IMR-90 (cell line): ENCODE measurements at regions not wholly inside any gene's neighbourhood (a gene's known extent, or its start where the extent isn't known, plus 50 kb on each side); places are given as distances from the start of the nearest gene placed in this dataset.

Source experiments
- ATAC-seq: fragments of 200-7000 bp; cut with Tn5 transposase; 2 replicates; pipeline ENCODE4 v1.9.1; 2020; ENCODE audit warnings: low read depth, mild to moderate bottlenecking, moderate library complexity
- BruUV-seq: library from RNA; stranded (reverse); fragments of 400-500 nt; replicated peaks from 2 replicates; lab custom pipeline; 2021; lab: Mats Ljungman, UMichigan
- CTCF ChIA-PET: fragments of 300-600 bp; formaldehyde crosslinking; extraction: SDS; loops from one replicate; lab custom pipeline; 2021; ENCODE audit warnings: antibody characterized with exemption; lab: Yijun Ruan, JAX
- POLR2A ChIA-PET: fragments of 300-600 bp; sonication (Branson Sonifier 250); formaldehyde crosslinking; loops from one replicate; lab custom pipeline; 2022; ENCODE audit warnings: antibody characterized with exemption; ENCODE audit not compliant: unreplicated experiment; lab: Charles Lee
- DNase-seq: peaks from one replicate; pipeline ENCODE4 v3.0.0; 2013
- H2AFZ ChIP-seq: replicated peaks from 2 replicates; pipeline ENCODE3; 2013; ENCODE audit warnings: low read length, mild to moderate bottlenecking; ENCODE audit not compliant: poor library complexity
- H2AK5ac ChIP-seq: 2 replicates; pipeline ENCODE4 v1.6.1; 2013; ENCODE audit warnings: low read depth, low read length, inconsistent platforms
- H2AK9ac ChIP-seq: replicated peaks from 2 replicates; pipeline ENCODE3; 2013; ENCODE audit warnings: mild to moderate bottlenecking, low read depth, low read length, moderate library complexity; ENCODE audit not compliant: poor library complexity
- H2BK120ac ChIP-seq: 2 replicates; pipeline ENCODE4 v1.6.1; 2013; ENCODE audit warnings: low read depth, low read length, inconsistent platforms
- H2BK15ac ChIP-seq: 3 replicates; pipeline ENCODE4 v1.6.1; 2013; ENCODE audit warnings: low read depth, low read length, inconsistent platforms
- H2BK20ac ChIP-seq: 2 replicates; pipeline ENCODE4 v1.6.1; 2013; ENCODE audit warnings: low read depth, mild to moderate bottlenecking, inconsistent platforms, low read length, moderate library complexity
- H2BK5ac ChIP-seq: 2 replicates; pipeline ENCODE4 v1.6.1; 2013; ENCODE audit warnings: mild to moderate bottlenecking, low read depth, low read length, inconsistent platforms; ENCODE audit not compliant: poor library complexity, severe bottlenecking
- H3K14ac ChIP-seq: replicated peaks from 2 replicates; pipeline ENCODE4 v1.6.1; 2013; ENCODE audit warnings: low read depth, low read length, inconsistent platforms
- H3K18ac ChIP-seq: 2 replicates; pipeline ENCODE4 v1.6.1; 2013; ENCODE audit warnings: low read depth, low read length, control low read depth
- H3K23ac ChIP-seq: 2 replicates; pipeline ENCODE4 v1.6.1; 2013; ENCODE audit warnings: low read depth, low read length, inconsistent platforms
- H3K27ac ChIP-seq: 2 replicates; pipeline ENCODE4 v1.5.1; 2013; ENCODE audit warnings: mild to moderate bottlenecking, control low read depth, low read length; ENCODE audit not compliant: insufficient read depth
- H3K27me3 ChIP-seq: 2 replicates; pipeline ENCODE4 v1.6.1; 2013; ENCODE audit warnings: low read length; ENCODE audit not compliant: control insufficient read depth, insufficient read depth
- H3K36me3 ChIP-seq: 2 replicates; pipeline ENCODE4 v1.6.1; 2013; ENCODE audit warnings: low read length, mixed read lengths; ENCODE audit not compliant: control insufficient read depth, insufficient read depth
- H3K4ac ChIP-seq: 2 replicates; pipeline ENCODE4 v1.6.1; 2013; ENCODE audit warnings: low read depth, low read length, inconsistent platforms
- H3K4me1 ChIP-seq: 2 replicates; pipeline ENCODE4 v1.6.1; 2013; ENCODE audit warnings: low read length, mixed read lengths; ENCODE audit not compliant: control insufficient read depth, insufficient read depth
- H3K4me2 ChIP-seq: 2 replicates; pipeline ENCODE4 v1.6.1; 2013; ENCODE audit warnings: low read depth, mild to moderate bottlenecking, control low read depth, low read length, moderate library complexity
- H3K4me3 ChIP-seq: 2 replicates; pipeline ENCODE4 v1.5.1; 2013; ENCODE audit warnings: low read depth, mild to moderate bottlenecking, control low read depth, low read length, moderate library complexity; ENCODE audit not compliant: insufficient read depth
- H3K56ac ChIP-seq: 2 replicates; pipeline ENCODE4 v1.6.1; 2013; ENCODE audit warnings: low read length, inconsistent platforms; ENCODE audit not compliant: insufficient read depth; ENCODE audit errors: extremely low read depth
- H3K79me1 ChIP-seq, 2 experiments: 2 replicates each; pipeline ENCODE4 v1.6.1; 2013; ENCODE audit warnings: low read length in 2 of 2, inconsistent platforms in 1 of 2, low read depth in 1 of 2
- H3K9ac ChIP-seq: 2 replicates; pipeline ENCODE4 v1.6.1; 2013; ENCODE audit warnings: low read depth, low read length, control low read depth
- H3K9me1 ChIP-seq: 2 replicates; pipeline ENCODE4 v1.6.1; 2013; ENCODE audit warnings: low read length, inconsistent platforms; ENCODE audit not compliant: insufficient read depth
- H3K9me3 ChIP-seq: 2 replicates; pipeline ENCODE4 v1.6.1; 2013; ENCODE audit warnings: low read length; ENCODE audit not compliant: control insufficient read depth, insufficient read depth
- H4K20me1 ChIP-seq: 2 replicates; pipeline ENCODE4 v1.6.1; 2013; ENCODE audit warnings: low read length, inconsistent platforms; ENCODE audit not compliant: insufficient read depth
- H4K5ac ChIP-seq: 2 replicates; pipeline ENCODE4 v1.6.1; 2013; ENCODE audit warnings: mild to moderate bottlenecking, low read depth, low read length, control low read depth
- H4K8ac ChIP-seq, 2 experiments: 2 replicates each; pipeline ENCODE4 v1.6.1; 2013; ENCODE audit warnings: low read depth in 2 of 2, low read length in 2 of 2, control low read depth in 1 of 2, inconsistent platforms in 1 of 2
- H4K91ac ChIP-seq: 2 replicates; pipeline ENCODE4 v1.6.1; 2013; ENCODE audit warnings: low read depth, low read length, inconsistent platforms; ENCODE audit not compliant: insufficient read depth
- BHLHE40 ChIP-seq: fragments of 150-350 bp; IDR thresholded peaks from 2 replicates; pipeline ENCODE4 v1.6.1; 2016; ENCODE audit warnings: mild to moderate bottlenecking, low read depth, low read length
- CEBPB ChIP-seq: IDR thresholded peaks from 2 replicates; pipeline ENCODE4 v1.6.1; 2012; ENCODE audit warnings: low read depth, low read length, improper control_type of control experiment
- MAZ ChIP-seq: IDR thresholded peaks from 2 replicates; pipeline ENCODE4 v1.6.1; 2012; ENCODE audit warnings: low read depth, mild to moderate bottlenecking, low read length, improper control_type of control experiment, moderate library complexity, borderline replicate concordance
- POLR2A ChIP-seq: IDR thresholded peaks from 2 replicates; pipeline ENCODE4 v1.6.1; 2012; ENCODE audit warnings: mild to moderate bottlenecking, low read depth, low read length
- USF2 ChIP-seq: fragments of 150-350 bp; IDR thresholded peaks from 2 replicates; pipeline ENCODE4 v1.6.1; 2017; ENCODE audit warnings: mild to moderate bottlenecking, antibody characterized with exemption, low read length, low read depth
- WGBS, 2 experiments: methylation state at CpG; one replicate each; pipeline versions ENCODE4 v1.1.5 to v1.1.7; 2013; ENCODE audit warnings: missing lambda C conversion rate in 2 of 2; ENCODE audit not compliant: insufficient read length in 1 of 2; ENCODE audit errors: extremely low coverage in 2 of 2; 5-methylcytosine and 5-hydroxymethylcytosine counted together
- dilution Hi-C: fragments of 300-500 bp; cut with HindIII; formaldehyde crosslinking; loops from one replicate; pipeline ENCODE4 v1.14.3; 2018; ENCODE audit warnings: low sequenced_read_pairs; ENCODE audit not compliant: unreplicated experiment
- in situ Hi-C: fragments of 300-500 bp; cut with MboI; formaldehyde crosslinking; loops from 3 replicates; pipeline ENCODE4 v1.14.3; 2019; ENCODE audit warnings: low sequenced_read_pairs, inconsistent platforms, mixed read lengths
- intact Hi-C: fragments of 100-400 bp; cut with micrococcal nuclease; formaldehyde crosslinking; loops from 2 replicates; pipeline ENCODE4 v1.10.0; 2022

- H3K9me3 ChIP-seq = no peaks in the 10 kb centered on the region
- no peak overlapping the region for H3K9ac ChIP-seq
- no peak overlapping the region for H2AK9ac ChIP-seq
- H4K20me1 ChIP-seq = no peaks in the 10 kb centered on the region
- no peak overlapping the region for H3K56ac ChIP-seq
- no peak overlapping the region for H3K23ac ChIP-seq
- ChIA-PET POLR2A (no interaction called here), CTCF (interaction anchor here (0.6 kb wide), 1 partner anchor 249 kb away, joined by 3 read pairs; no protein-coding TSS in a partner anchor)
- H3K14ac ChIP-seq = no peak overlapping the region
- no peak overlapping the region for H3K27ac ChIP-seq
- TF ChIP-seq CEBPB (no peak), POLR2A (no peak), MAZ (no peak), USF2 (no peak), BHLHE40 (no peak)
- no peak overlapping the region for H4K8ac ChIP-seq
- no peak overlapping the region for H2AK5ac ChIP-seq
- no peak overlapping the region for H4K5ac ChIP-seq
- no peak overlapping the region for H3K4me3 ChIP-seq
- H3K36me3 ChIP-seq = no peaks in the 10 kb centered on the region
- no peak overlapping the region for H3K4ac ChIP-seq
- dilution Hi-C loops (no loop called here), in situ Hi-C loops (no loop called here), intact Hi-C loops (no loop called here)
- no CpG with 5 or more reads among the region's 1 CpG for WGBS, 2 experiments
- H3K18ac ChIP-seq = no peak overlapping the region
- H3K4me1 ChIP-seq = no peaks in the 10 kb centered on the region
- H3K79me1 ChIP-seq = no peaks in the 10 kb centered on the region
- DNase-seq (no peak), ATAC-seq (no peak)
- H2BK20ac ChIP-seq = no peak overlapping the region
- no peak overlapping the region for H2AFZ ChIP-seq
- no TSS peak for BruUV-seq
- H3K9me1 ChIP-seq = no peaks in the 10 kb centered on the region
- no peak overlapping the region for H4K91ac ChIP-seq
- no peak overlapping the region for H2BK15ac ChIP-seq
- H2BK120ac ChIP-seq = no peak overlapping the region
- H3K4me2 ChIP-seq = no peak overlapping the region
- no peak overlapping the region for H2BK5ac ChIP-seq
- H3K27me3 ChIP-seq = no peaks in the 10 kb centered on the region
Observed at GRCh38 chr20:40322941-40323340, 366.1 kb downstream of the MAFB start.
